Ascending aorta (tissue), 2 donors: ENCODE measurements at regions not wholly inside any gene's neighbourhood (a gene's known extent, or its start where the extent isn't known, plus 50 kb on each side); places are given as distances from the start of the nearest gene placed in this dataset.

Experiments
- DNase-seq, 2 donors: peaks; one replicate each; pipeline ENCODE4 v3.0.0-alpha.2; 2019; ENCODE audit warnings: low spot score in 2 of 2
- H3K27ac ChIP-seq, 2 donors: fragments of 200-600 bp; sonication (generic); one replicate each; pipeline ENCODE4 v1.5.1; 2016 to 2017; ENCODE audit warnings: mild to moderate bottlenecking in 1 of 2
- H3K27me3 ChIP-seq: fragments of 200-600 bp; sonication (generic); one replicate; pipeline ENCODE4 v1.5.1; 2017
- H3K36me3 ChIP-seq, 2 donors: fragments of 200-600 bp; sonication (generic); one replicate each; pipeline ENCODE4 v1.5.1; 2016
- H3K4me1 ChIP-seq, 2 donors: fragments of 200-600 bp; sonication (generic); one replicate each; pipeline ENCODE4 v1.5.1; 2016 to 2017; ENCODE audit warnings: mild to moderate bottlenecking in 1 of 2
- H3K4me3 ChIP-seq, 2 donors: fragments of 200-600 bp; sonication (generic); one replicate each; pipeline ENCODE4 v1.5.1; 2016 to 2017; ENCODE audit warnings: mild to moderate bottlenecking in 1 of 2
- H3K9me3 ChIP-seq, 2 donors: fragments of 200-600 bp; sonication (generic); one replicate each; pipeline ENCODE4 v1.5.1; 2016
- CTCF ChIP-seq, 3 experiments: fragments of 200-600 bp in 2 of 3; fragments of 450-650 bp in 1 of 3; sonication (generic) in 2 of 3; IDR thresholded peaks; one replicate each; pipeline ENCODE4 v1.5.1; 2016 to 2019; ENCODE audit warnings: antibody characterized with exemption in 3 of 3, mild to moderate bottlenecking in 1 of 3, moderate library complexity in 1 of 3
- intact Hi-C: fragments of 100-400 bp; cut with DNase I; formaldehyde crosslinking; loops from one replicate; pipeline ENCODE4 v1.15.1; 2023

- H3K9me3 ChIP-seq: no peaks in the 10 kb centered on the region
- no peaks in the 10 kb centered on the region for H3K36me3 ChIP-seq
- DNase-seq: no peak
- intact Hi-C loops: no loop called here
- no peak for TF ChIP-seq CTCF (IDR thresholded peaks at IDR 0.05)
- no peak overlapping the region for H3K27ac ChIP-seq
- H3K4me3 ChIP-seq: no peak overlapping the region
- H3K4me1 ChIP-seq: no peaks in the 10 kb centered on the region
- no peaks in the 10 kb centered on the region for H3K27me3 ChIP-seq
Observed at GRCh38 chr6:132907231-132907630, 92.9 kb downstream of the RPS12 start.

- Histone ChIP-seq H3K4me1 (no peaks in the 10 kb centered on the region), H3K27me3 (no peaks in the 10 kb centered on the region), H3K36me3 (no peaks in the 10 kb centered on the region), H3K9me3 (no peaks in the 10 kb centered on the region), H3K4me3 (no peak overlapping the region), H3K27ac (no peak overlapping the region)
- intact Hi-C loops: no loop called here
- no peak for DNase-seq
- no peak for TF ChIP-seq CTCF (IDR thresholded peaks at IDR 0.05)
Observed at GRCh38 chr6:132907914-132908313, 93.5 kb downstream of the RPS12 start.

DNA sequence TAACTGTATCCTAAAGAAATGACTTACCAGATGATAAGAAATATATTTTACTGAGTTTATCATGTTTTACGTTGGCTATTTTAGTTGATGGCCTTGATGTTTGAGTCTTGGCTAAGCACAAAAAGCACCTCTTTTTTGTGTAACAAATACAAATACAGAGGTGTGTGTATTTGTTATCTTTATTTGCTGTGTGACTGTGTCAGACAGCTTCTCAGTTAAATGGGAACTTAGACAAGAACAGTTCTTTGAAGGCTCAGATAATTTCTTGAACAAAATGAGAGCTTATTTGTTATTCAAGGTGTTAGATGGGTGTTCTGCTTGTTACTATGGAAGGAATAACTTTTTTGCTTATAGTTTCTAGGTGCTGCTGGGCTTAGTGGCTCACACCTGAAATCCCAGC is 95.4 kb downstream of the RPS12 start:
- Histone ChIP-seq H3K4me1 (no peaks in the 10 kb centered on the region), H3K9me3 (no peaks in the 10 kb centered on the region), H3K27me3 (no peaks in the 10 kb centered on the region), H3K27ac (no peak overlapping the region), H3K4me3 (no peak overlapping the region), H3K36me3 (no peaks in the 10 kb centered on the region)
- DNase-seq: no peak
- intact Hi-C loops: no loop called here
- no peak for TF ChIP-seq CTCF (IDR thresholded peaks at IDR 0.05)

DNA sequence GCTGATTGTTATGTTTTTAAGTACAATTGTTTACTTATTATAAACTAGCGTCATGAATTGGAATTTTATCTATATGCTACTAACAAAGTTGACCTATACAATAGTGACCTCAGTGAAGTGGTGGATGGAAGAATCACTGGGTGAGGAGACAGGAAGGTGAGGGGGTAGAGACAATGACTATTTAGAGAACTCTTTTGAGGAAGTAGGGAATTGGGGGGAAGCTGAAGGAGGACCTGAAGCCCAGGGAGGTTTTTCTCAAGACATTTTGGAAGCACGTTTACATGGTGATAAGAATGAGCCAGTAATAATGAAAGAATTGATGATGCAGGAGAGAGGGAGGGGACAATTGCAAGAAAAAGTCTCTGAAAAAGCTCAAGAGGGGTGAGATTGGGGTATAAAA is 96.4 kb downstream of the RPS12 start:
- Histone ChIP-seq H3K27me3 (no peaks in the 10 kb centered on the region), H3K4me1 (no peaks in the 10 kb centered on the region), H3K27ac (no peak overlapping the region), H3K4me3 (no peak overlapping the region), H3K9me3 (no peaks in the 10 kb centered on the region), H3K36me3 (no peaks in the 10 kb centered on the region)
- no peak for TF ChIP-seq CTCF (IDR thresholded peaks at IDR 0.05)
- intact Hi-C loops: no loop called here
- DNase-seq: no peak

- peak in 1 of 2 donors; percentile 65 for DNase-seq
- no peak overlapping the region for H3K27ac ChIP-seq
- peaks cover 0 to 3% of the 10 kb centered on the region in 2 donors for H3K4me1 ChIP-seq
- no peak overlapping the region for H3K4me3 ChIP-seq
- H3K36me3 ChIP-seq: no peaks in the 10 kb centered on the region
- no peaks in the 10 kb centered on the region for H3K9me3 ChIP-seq
- intact Hi-C loops: no loop called here
- no peaks in the 10 kb centered on the region for H3K27me3 ChIP-seq
- TF ChIP-seq CTCF (IDR thresholded peaks at IDR 0.05): no peak
Observed at GRCh38 chr6:132919045-132919860, 104.9 kb downstream of the RPS12 start.
